ENCODE measurements at regions not wholly inside any gene's neighbourhood (a gene's known extent, or its start where the extent isn't known, plus 50 kb on each side); places are given as distances from the start of the nearest gene placed in this dataset.

DNA sequence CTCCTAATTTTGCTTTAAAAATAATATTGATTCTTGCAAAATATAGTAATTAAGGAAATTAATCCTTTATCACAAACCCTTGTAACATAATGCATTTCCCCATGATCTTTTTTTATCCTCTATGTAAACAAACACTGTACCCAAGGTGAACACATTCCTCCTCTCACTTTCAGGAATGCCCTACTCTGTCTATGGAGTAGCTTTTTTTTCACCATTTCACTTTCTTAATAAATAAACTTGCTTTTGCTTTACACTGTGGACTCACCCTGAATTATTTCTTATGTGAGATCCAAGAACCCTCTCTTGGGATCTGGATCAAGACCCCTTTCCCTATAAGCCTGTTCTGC lies 90.5 kb upstream of the LRRN1 start:
- Histone ChIP-seq H3K4me1 (ENCODE audit: control insufficient read depth, insufficient read depth, low read length) (peaks cover 32% of the 10 kb centered on the region), H3K27me3 (ENCODE audit: control insufficient read depth, insufficient read depth, low read length, poor library complexity, severe bottlenecking) (no peaks in the 10 kb centered on the region), H3K36me3 (ENCODE audit: control insufficient read depth, insufficient read depth, low read length) (no peaks in the 10 kb centered on the region), H3K27ac (ENCODE audit: low read depth, low read length) (no peak overlapping the region), H3K9me3 (ENCODE audit: control insufficient read depth, low read length) (peaks cover 12% of the 10 kb centered on the region), H3K4me3 (ENCODE audit: low read length) (peak overlapping the region; percentile 27), H3K9ac (ENCODE audit: extremely low read depth, low read length, poor library complexity, severe bottlenecking) (peak overlapping the region; percentile 60)
- DNase-seq: no peak
- TF ChIP-seq, protein P1, sequence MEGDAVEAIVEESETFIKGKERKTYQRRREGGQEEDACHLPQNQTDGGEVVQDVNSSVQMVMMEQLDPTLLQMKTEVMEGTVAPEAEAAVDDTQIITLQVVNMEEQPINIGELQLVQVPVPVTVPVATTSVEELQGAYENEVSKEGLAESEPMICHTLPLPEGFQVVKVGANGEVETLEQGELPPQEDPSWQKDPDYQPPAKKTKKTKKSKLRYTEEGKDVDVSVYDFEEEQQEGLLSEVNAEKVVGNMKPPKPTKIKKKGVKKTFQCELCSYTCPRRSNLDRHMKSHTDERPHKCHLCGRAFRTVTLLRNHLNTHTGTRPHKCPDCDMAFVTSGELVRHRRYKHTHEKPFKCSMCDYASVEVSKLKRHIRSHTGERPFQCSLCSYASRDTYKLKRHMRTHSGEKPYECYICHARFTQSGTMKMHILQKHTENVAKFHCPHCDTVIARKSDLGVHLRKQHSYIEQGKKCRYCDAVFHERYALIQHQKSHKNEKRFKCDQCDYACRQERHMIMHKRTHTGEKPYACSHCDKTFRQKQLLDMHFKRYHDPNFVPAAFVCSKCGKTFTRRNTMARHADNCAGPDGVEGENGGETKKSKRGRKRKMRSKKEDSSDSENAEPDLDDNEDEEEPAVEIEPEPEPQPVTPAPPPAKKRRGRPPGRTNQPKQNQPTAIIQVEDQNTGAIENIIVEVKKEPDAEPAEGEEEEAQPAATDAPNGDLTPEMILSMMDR (conservative IDR thresholded peaks at IDR 0.05): no peak
- Mint-ChIP-seq H3K27ac (peak overlapping the region; percentile 96), H3K9me3 (peaks cover 2% of the 10 kb centered on the region), H3K4me3 (peak overlapping the region; percentile 6), H3K36me3 (ENCODE audit: low read depth) (peaks cover 1% of the 10 kb centered on the region), H3K4me1 (peaks cover 60% of the 10 kb centered on the region), H3K27me3 (ENCODE audit: insufficient read depth) (no peaks in the 10 kb centered on the region)

DNA sequence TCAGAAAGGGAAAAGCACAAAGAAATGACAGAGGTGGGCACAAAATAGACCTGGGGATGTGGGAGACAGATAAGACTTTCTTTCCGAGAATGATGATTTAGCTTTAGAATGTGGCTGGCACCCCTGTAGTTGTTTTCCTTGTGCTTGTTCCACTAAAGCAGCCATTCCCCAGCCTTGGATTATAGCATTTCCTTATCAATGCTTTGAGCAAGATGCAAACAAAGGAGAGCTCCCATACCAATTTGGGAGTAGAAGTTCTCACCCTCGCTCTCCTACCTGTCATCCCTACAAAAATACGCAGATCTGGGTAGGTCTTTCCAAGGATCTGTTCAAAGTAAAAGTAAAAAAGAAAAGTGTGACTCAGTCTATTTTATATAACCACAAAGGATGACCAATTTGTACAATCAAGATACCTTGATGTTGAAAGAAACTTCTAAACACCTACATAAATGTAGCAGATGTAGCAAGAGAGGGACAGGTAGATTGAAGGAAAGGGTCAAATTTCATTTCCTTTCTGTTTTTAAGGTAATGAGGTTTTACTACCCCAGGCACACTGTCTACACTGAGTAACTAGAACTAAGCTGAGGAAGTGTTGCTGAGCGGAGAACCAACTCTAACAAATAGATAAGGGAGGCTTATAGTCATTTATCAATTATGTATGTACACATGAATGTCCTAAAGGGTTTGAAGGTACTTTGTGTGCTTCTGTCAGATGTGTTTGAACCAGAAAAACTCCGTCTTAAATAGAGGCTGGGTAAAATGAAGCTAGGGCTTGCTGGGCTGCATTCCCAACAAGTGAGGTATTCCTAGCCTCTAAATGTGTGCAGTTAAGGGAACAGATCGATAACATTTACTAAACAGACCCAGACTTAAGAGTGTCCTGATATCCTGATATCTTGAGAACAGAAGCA lies 91.1 kb upstream of the LRRN1 start:
- H3K4me3 Mint-ChIP-seq: peak overlapping the region; percentile 29
- peaks cover 32% of the 10 kb centered on the region for H3K4me1 ChIP-seq (ENCODE audit: control insufficient read depth, insufficient read depth, low read length)
- H3K36me3 Mint-ChIP-seq (ENCODE audit: low read depth): peaks cover 1% of the 10 kb centered on the region
- peak overlapping the region; percentile 96 for H3K27ac Mint-ChIP-seq
- no peaks in the 10 kb centered on the region for H3K36me3 ChIP-seq (ENCODE audit: control insufficient read depth, insufficient read depth, low read length)
- H3K9ac ChIP-seq (ENCODE audit: extremely low read depth, low read length, poor library complexity, severe bottlenecking): peak overlapping the region; percentile 60
- TF ChIP-seq, protein P1 (conservative IDR thresholded peaks at IDR 0.05): no peak
- H3K9me3 Mint-ChIP-seq: peaks cover 2% of the 10 kb centered on the region
- H3K9me3 ChIP-seq (ENCODE audit: control insufficient read depth, low read length): peaks cover 12% of the 10 kb centered on the region
- no peaks in the 10 kb centered on the region for H3K27me3 Mint-ChIP-seq (ENCODE audit: insufficient read depth)
- peak; percentile 78 for DNase-seq
- WGBS, 2 experiments (ENCODE audit: insufficient coverage in 1 of 2, insufficient read length in 1 of 2): 25 to 40% methylated on average over 1 to 5 of the region's 6 CpGs
- peak overlapping the region; percentile 27 for H3K27ac ChIP-seq (ENCODE audit: low read depth, low read length)
- peak overlapping the region; percentile 27 for H3K4me3 ChIP-seq (ENCODE audit: low read length)
- H3K27me3 ChIP-seq (ENCODE audit: control insufficient read depth, insufficient read depth, low read length, poor library complexity, severe bottlenecking): no peaks in the 10 kb centered on the region
- peaks cover 60% of the 10 kb centered on the region for H3K4me1 Mint-ChIP-seq

DNA sequence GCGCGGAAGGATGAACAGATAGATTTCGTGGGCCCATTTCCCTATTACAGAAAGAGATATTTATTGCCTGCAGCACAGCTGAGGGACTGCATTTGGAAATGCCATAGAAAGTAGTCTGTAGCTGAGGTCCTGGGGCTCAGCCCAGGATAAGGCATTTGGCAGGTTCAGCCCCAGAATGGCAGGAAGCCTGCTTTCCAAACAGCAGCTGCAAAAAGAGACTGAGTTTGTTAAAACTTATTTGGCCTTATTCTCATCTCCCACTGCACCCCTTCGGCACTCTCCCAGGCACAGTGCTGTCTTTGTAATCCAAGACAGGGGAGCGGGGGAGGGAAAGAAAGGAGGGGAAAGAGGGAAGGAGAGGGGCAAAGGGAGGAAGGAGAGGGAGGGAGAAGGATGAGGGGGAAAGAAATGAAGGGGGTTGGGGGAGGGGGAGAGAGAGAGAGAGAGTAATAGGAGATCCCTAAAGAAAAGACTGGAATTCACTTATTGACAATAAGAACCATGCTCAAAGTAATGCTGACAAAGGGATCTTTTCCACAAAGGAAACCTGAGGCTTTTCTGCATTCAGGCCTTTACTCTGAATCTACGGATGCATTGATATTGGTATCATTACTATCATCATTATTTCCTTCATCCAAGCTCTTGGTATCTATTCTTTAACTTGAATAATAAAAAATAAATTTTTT lies 94.0 kb upstream of the LRRN1 start:
- peaks cover 24% of the 10 kb centered on the region for H3K4me1 ChIP-seq (ENCODE audit: control insufficient read depth, insufficient read depth, low read length)
- no peaks in the 10 kb centered on the region for H3K27me3 ChIP-seq (ENCODE audit: control insufficient read depth, insufficient read depth, low read length, poor library complexity, severe bottlenecking)
- no peak overlapping the region for H3K4me3 ChIP-seq (ENCODE audit: low read length)
- no peak overlapping the region for H3K27ac Mint-ChIP-seq
- no peaks in the 10 kb centered on the region for H3K9me3 Mint-ChIP-seq
- WGBS, 2 experiments (ENCODE audit: insufficient coverage in 1 of 2, insufficient read length in 1 of 2): 44 to 80% methylated on average over 1 to 6 of the region's 6 CpGs
- H3K27me3 Mint-ChIP-seq (ENCODE audit: insufficient read depth): no peaks in the 10 kb centered on the region
- H3K4me1 Mint-ChIP-seq: peaks cover 53% of the 10 kb centered on the region
- peaks cover 2% of the 10 kb centered on the region for H3K9me3 ChIP-seq (ENCODE audit: control insufficient read depth, low read length)
- peak; percentile 57 for DNase-seq
- no peaks in the 10 kb centered on the region for H3K36me3 Mint-ChIP-seq (ENCODE audit: low read depth)
- no peak overlapping the region for H3K9ac ChIP-seq (ENCODE audit: extremely low read depth, low read length, poor library complexity, severe bottlenecking)
- no peaks in the 10 kb centered on the region for H3K36me3 ChIP-seq (ENCODE audit: control insufficient read depth, insufficient read depth, low read length)
- peak overlapping the region; percentile 64 for H3K27ac ChIP-seq (ENCODE audit: low read depth, low read length)
- TF ChIP-seq, protein P1 (conservative IDR thresholded peaks at IDR 0.05): no peak
- no peak overlapping the region for H3K4me3 Mint-ChIP-seq
